ENCODE measurements at regions not wholly inside any gene's neighbourhood (a gene's known extent, or its start where the extent isn't known, plus 50 kb on each side); places are given as distances from the start of the nearest gene placed in this dataset.

DNA sequence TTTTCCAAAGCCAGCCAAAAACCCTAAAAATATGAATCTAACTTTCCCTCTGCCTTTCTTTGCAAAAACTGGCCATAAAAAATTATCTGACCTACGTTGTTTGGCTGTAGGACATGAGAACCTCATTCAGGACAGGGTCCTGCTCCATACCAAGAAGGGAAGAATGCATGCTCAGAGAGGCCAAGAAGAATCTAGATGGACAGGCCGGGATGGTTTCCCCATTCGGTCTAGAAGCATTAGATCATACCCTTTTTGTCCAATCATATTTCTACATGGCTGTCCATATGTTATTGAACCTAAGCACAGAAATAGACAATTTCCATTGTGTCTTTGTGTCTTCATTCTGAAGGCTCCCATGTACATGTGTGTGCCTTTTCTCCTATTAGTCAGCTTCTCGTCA, 2120.4 kb upstream of the PIK3C3 start:
- TF ChIP-seq POLR2A (IDR thresholded peaks at IDR 0.05): no peak
- TF ChIP-seq, protein P1, sequence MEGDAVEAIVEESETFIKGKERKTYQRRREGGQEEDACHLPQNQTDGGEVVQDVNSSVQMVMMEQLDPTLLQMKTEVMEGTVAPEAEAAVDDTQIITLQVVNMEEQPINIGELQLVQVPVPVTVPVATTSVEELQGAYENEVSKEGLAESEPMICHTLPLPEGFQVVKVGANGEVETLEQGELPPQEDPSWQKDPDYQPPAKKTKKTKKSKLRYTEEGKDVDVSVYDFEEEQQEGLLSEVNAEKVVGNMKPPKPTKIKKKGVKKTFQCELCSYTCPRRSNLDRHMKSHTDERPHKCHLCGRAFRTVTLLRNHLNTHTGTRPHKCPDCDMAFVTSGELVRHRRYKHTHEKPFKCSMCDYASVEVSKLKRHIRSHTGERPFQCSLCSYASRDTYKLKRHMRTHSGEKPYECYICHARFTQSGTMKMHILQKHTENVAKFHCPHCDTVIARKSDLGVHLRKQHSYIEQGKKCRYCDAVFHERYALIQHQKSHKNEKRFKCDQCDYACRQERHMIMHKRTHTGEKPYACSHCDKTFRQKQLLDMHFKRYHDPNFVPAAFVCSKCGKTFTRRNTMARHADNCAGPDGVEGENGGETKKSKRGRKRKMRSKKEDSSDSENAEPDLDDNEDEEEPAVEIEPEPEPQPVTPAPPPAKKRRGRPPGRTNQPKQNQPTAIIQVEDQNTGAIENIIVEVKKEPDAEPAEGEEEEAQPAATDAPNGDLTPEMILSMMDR (IDR thresholded peaks at IDR 0.05 in 8 of 11, conservative IDR thresholded peaks at IDR 0.05 in 3 of 11): no peak
